ENCODE measurements at regions not wholly inside any gene's neighbourhood (a gene's known extent, or its start where the extent isn't known, plus 50 kb on each side); places are given as distances from the start of the nearest gene placed in this dataset.

GRCh38 chr7:17497549-17498167 lies 199.2 kb downstream of the AHR start:
- no peak overlapping the region for H3K27ac ChIP-seq (ENCODE audit: low read depth, low read length)
- H3K4me3 ChIP-seq (ENCODE audit: low read depth, low read length) = no peak overlapping the region
- POLR2A ChIA-PET = no interaction called here
- H3K9me3 ChIP-seq (ENCODE audit: control insufficient read depth, insufficient read depth, low read length) = no peaks in the 10 kb centered on the region
- no peaks in the 10 kb centered on the region for H3K27me3 ChIP-seq (ENCODE audit: control insufficient read depth, insufficient read depth, low read length)
- no peak for TF ChIP-seq CTCF (IDR thresholded peaks at IDR 0.05; ENCODE audit: low read depth, low read length)
- CTCF ChIA-PET = no interaction called here
- no peak for DNase-seq (ENCODE audit: low read depth, low spot score)

- CTCF ChIA-PET = no interaction called here
- POLR2A ChIA-PET = no interaction called here
- DNase-seq (ENCODE audit: low read depth, low spot score) = no peak
- no peaks in the 10 kb centered on the region for H3K27me3 ChIP-seq (ENCODE audit: control insufficient read depth, insufficient read depth, low read length)
- no peaks in the 10 kb centered on the region for H3K9me3 ChIP-seq (ENCODE audit: control insufficient read depth, insufficient read depth, low read length)
- TF ChIP-seq CTCF (IDR thresholded peaks at IDR 0.05; ENCODE audit: low read depth, low read length) = no peak
- H3K27ac ChIP-seq (ENCODE audit: low read depth, low read length) = no peak overlapping the region
- H3K4me3 ChIP-seq (ENCODE audit: low read depth, low read length) = no peak overlapping the region
Measured at GRCh38 chr7:17498230-17498629, 199.8 kb downstream of the AHR start.

GRCh38 chr7:17500736-17501135 lies 202.3 kb downstream of the AHR start:
- DNase-seq (ENCODE audit: low read depth, low spot score) = no peak
- Histone ChIP-seq H3K27me3 (ENCODE audit: control insufficient read depth, insufficient read depth, low read length) (no peaks in the 10 kb centered on the region), H3K27ac (ENCODE audit: low read depth, low read length) (no peak overlapping the region), H3K4me3 (ENCODE audit: low read depth, low read length) (no peak overlapping the region), H3K9me3 (ENCODE audit: control insufficient read depth, insufficient read depth, low read length) (no peaks in the 10 kb centered on the region)
- no peak for TF ChIP-seq CTCF (IDR thresholded peaks at IDR 0.05; ENCODE audit: low read depth, low read length)
- CTCF ChIA-PET = interaction anchor here (0.6 kb wide), 1 partner anchor 54 kb away, joined by 5 read pairs; no protein-coding TSS in a partner anchor
- POLR2A ChIA-PET = no interaction called here

- H3K27ac ChIP-seq (ENCODE audit: low read depth, low read length) = no peak overlapping the region
- ChIA-PET CTCF (interaction anchor here (0.8 kb wide), 1 partner anchor 10 kb away, joined by 3 read pairs; no protein-coding TSS in a partner anchor), POLR2A (interaction anchor here (1.0 kb wide), 1 partner anchor 196 kb away, joined by 3 read pairs; no protein-coding TSS in a partner anchor)
- no peak overlapping the region for H3K4me3 ChIP-seq (ENCODE audit: low read depth, low read length)
- DNase-seq (ENCODE audit: low read depth, low spot score) = no peak
- no peaks in the 10 kb centered on the region for H3K9me3 ChIP-seq (ENCODE audit: control insufficient read depth, insufficient read depth, low read length)
- no peaks in the 10 kb centered on the region for H3K27me3 ChIP-seq (ENCODE audit: control insufficient read depth, insufficient read depth, low read length)
- TF ChIP-seq CTCF (IDR thresholded peaks at IDR 0.05; ENCODE audit: low read depth, low read length) = no peak
Measured at GRCh38 chr7:17501441-17502212, 203.2 kb downstream of the AHR start.
